ENCODE measurements at regions not wholly inside any gene's neighbourhood (a gene's known extent, or its start where the extent isn't known, plus 50 kb on each side); places are given as distances from the start of the nearest gene placed in this dataset.
A peak's percentile ranks its signal among the peaks of the same experiment; 100 is the strongest.

DNA sequence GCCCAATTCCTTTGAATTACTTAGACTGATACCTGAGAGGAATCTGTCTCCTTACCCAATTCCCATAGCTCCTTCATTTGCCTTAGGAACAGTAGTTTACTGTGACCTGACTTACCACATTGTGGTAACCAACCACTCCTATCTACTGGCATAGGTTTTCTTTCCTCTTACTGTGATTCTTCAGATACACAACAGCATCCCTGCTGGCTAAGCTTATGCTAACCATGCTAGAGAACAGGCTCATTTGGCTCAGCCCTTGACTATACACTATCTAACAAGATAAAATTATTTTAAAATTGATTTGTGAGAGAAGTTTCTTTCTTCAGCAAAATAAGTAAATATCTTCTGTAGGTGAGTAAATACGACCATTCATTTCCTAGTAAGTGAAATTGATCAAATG is 320.4 kb upstream of the DDHD1 start:
- no peak for DNase-seq (ENCODE audit: low spot score)
- FAIRE-seq = no peak

DNA sequence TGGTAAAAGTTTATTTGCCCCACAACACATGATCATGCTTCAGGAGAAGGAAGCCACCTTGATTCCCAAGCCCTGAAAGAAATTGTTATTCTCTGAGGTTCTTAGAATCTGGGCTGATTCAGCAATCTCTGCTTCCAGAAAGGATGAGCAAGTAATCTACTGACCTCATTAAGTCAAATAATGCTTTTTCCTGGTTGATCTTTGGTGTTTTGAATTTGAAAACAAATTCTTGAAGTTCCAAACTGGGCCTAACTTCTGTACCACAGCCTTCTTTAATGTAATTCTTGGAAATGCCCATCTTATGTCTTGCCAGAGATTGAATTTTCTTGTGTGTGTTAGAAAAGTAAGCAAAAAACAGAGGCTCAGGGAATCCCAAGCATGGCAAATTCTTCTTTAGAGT is 319.2 kb upstream of the DDHD1 start:
- DNase-seq (ENCODE audit: low spot score) = no peak
- FAIRE-seq = no peak

DNA sequence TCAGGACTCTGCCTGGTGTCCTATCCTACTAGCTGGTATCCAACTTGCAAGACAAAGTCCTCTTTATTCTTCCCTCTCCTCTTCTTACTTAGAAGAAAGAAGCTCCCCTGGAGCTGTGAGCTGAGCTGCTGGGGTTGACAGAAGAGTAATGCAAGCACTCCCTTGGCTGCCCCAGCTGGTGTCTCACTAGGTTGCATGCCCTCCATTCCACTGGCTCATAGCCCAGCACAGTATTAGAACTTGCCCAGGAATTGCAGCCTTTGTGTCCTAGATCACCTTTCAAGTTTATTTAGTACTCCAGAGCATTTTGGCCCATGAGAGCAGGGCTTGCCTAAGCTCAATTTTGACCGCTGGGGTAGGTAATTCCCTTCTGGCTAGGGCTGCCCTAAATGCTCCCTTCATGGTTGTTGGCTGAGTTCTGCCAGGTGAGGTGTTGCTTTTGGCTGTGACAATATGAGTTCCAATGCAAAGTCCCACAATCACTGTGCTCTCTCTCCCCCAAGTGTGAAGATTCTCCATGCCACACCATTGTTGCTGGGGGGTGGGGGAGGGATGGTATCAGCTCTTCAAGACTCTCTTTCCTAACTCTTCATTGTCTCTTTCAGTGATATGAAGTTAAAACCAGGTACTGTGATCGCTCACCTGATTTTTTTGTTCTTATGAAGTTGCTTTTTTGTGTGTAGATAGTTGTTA is 317.4 kb upstream of the DDHD1 start:
- DNase-seq (ENCODE audit: low spot score) (no peak), FAIRE-seq (no peak)

DNA sequence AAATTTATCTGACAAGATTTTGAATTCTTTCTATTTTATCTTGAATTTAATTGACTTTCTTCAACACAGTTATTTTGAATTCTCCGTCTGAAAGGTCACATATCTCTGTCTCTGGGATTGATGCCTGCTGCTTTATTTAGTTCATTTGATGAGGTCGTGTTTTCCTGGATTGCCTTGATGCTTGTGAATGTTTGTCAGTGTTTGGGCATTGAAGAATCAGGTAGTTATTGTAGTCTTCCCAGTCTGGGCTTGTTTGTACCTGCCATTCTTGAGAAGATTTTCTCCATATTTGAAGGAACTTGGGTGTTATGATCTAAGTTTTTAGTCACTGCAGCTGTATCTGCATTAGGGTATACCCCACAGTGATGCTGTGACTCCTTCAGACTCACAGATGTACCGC is 315.8 kb upstream of the DDHD1 start:
- DNase-seq (ENCODE audit: low spot score) = no peak
- FAIRE-seq = no peak

DNA sequence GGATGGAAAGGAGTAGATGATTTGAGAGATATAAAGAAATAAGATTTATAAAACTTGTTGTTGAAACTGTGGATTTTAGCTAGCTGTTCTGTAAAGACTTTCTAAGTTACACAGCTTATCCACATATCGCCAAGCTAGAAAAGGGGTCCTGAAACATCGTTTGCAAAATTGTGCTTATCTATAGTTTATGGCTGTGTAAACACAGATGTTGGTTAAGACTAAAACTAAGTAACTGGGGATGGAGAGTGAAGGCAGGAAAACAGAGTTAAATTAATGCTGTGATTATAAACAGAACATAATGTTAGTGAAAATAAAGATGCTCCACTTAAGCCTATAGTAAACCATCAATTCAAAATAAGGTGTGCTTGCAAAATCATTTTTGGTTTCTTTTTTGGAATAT is 311.3 kb upstream of the DDHD1 start:
- DNase-seq (ENCODE audit: low spot score) = no peak
- FAIRE-seq = no peak

DNA sequence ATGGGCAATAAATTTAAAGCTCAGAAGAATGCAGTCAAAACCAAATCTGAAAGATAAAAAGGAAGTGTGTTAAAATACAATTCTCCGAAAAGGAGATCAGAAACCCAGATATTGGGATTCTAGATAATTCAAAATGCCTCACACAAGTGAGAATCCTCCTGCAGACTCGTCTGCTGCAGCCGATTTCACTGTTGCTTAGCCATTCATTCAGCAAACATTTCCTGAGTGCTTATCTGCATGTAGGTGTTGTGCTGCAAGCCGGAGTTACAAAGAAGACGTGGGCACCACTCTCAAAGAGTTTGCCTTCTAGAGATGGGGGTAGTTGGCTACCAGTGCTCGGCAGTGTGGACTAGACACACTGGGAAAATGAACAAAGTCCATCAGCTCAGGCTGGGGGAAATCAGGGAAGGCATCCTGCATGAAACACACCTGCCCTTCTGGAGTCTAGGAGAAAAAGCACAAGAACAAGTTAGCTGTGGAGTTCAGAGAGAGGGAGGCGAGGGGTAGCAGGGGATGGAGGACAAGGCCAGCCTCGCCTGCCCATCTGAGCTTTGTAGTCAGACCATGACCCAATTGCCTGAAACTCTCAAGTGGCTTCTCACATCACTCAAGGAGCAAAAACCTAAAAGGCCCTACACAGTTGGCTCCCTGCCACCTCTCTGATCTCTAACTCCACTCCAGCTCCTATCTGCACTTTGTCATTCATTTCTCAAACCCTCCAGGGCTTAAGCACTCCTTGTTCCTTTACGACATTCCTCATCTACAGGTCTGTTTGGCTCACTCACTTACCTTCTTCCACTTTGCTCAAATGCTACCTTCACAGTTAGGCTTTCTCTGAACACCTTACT is 310.0 kb upstream of the DDHD1 start:
- FAIRE-seq (no peak), DNase-seq (ENCODE audit: low spot score) (no peak)

DNA sequence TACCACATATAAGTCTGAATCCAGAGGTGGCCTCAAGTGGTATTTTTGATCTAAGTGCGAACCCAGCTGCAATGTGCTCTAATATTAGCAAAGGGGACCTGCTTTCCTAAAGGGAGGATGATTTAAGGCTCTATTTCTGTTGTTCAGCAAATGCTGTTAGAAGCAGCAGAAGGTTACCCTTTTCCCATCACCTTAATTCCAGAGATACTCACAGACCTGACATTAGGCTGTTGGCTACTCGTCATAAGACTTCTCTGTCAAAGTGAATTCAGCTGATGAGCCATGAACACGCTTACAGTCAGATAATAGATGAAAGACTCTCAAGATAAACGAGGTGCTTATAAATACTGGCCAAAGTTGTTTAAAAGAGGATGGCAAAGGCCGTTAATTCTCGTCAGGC is 308.7 kb upstream of the DDHD1 start:
- no peak for FAIRE-seq
- no peak for DNase-seq (ENCODE audit: low spot score)

DNA sequence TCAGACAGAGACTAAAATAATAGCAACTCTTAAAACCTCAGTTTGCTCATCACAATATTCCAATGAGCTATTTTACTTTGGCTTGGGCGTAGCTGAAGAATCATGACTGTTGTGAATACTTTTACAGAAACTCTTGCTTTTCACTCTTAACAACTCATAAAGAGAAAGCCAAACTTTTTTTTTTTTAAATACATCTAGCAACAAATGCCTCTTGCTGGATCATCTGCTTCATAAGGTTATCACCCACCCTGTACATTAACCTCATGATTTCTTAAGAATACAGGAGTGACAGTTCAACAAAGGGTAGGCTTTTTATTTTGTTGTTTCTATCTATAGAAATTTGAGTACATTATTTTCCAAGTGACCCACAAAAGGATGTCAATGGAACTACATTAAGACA is 307.4 kb upstream of the DDHD1 start:
- no peak for DNase-seq (ENCODE audit: low spot score)
- FAIRE-seq = no peak

DNA sequence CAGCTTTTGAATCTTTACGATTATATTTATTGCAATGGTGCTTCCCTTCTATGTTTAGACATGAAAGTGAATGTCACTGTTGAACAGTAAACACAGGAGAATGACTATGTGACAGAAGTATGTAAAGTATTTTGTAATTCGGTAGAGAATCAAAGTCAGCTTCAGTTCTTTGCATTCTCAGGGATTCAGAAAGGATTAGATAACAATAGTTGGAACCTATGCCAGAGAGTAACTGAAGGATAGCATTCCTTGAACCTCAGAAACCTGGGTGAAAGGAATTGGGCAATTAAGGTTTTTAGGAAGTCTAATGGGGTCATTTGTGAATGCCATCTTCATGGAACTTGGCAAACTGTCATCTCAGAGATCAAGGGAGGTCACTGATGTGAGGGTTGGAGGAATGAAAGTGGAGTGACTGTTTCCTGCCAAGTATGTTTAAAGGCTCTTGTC is 305.3 kb upstream of the DDHD1 start:
- FAIRE-seq (no peak), DNase-seq (ENCODE audit: low spot score) (peak; percentile 15)

DNA sequence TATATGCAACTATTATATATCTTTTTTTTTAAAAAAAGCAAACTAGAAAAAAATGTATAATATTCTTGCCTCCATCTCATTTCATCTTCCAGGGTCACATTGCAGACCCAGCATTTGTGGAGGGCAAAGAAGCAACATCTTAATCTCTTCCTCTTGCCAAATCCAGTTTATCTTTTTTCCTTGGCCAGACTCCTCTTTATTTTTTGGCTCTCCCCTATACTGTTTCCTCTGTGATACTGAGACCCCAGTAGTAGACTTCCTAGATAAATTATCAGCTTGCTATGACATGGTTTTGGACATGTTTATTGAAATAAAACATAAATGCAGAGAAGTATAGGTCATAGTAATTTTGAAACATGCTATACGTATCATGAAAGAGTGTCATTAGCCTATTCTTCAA is 303.8 kb upstream of the DDHD1 start:
- DNase-seq (ENCODE audit: low spot score) (no peak), FAIRE-seq (no peak)

DNA sequence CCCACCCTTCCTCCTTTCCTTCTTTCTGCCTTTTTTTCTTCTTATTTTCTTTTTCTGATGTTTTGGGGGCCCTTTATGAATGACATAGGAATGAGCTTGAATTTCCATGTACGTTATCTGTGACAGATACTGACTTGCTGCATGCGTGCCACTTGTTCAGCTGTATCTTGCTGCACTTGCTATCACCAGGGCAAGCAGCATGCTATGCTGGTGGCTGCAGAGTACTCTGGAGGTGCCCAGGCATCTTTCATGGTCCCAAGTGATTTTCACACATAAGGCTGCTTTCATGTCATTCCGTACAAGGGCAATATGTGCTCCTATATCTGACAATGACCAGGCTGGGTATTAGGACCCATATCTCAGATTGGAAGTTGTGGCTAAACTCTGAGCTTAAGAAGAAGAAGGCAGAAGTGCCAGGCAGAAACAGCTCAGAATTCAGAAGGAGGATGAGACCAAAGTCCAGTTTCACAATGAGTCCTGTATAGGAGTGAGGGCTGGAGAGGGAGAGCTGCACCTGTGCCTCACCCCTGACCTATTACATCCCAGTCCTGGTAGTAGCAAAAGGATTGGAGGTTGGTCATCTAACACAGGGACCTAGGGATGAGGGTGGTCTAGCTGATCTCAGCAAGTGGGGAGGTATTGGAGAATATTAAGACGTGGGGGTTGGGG is 299.0 kb upstream of the DDHD1 start:
- no peak for FAIRE-seq
- DNase-seq (ENCODE audit: low spot score) = no peak

DNA sequence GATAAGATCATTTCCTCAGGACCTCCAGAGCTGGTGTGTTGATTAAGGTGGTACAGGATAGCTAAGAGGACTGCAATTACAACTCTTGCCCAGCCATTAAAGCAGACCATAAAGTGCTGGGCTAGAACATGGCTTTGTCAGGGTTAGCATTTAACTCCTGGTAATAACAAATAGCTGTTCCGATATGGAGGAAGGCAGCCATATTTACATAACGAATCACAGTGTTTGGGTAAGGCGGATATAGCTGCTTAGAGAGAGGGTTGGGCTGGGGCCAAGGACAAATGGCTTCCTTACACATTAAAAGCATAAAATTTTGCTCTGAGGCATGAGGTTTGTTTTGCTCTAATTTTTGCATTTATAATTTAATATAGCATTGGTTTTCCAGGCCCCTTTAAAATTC is 297.7 kb upstream of the DDHD1 start:
- DNase-seq (ENCODE audit: low spot score) = no peak
- FAIRE-seq = no peak

DNA sequence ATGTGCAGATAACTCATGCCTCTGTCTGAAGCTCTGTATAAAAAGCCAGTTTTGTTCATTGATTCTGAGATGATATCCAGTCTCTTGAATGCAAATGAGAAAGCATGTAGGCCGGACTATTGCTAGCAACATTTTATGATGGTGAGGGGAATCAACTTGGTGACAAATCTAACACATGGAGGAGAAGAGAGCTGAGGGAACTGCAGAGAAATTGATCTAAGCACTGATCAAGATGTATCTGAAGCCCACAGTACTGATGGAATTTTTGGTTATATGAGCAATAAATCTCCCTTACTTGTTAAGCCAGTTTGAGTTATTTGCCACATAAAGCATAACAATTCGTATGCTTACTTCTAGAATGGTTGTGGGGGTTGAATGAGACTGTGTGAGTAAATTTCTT is 295.6 kb upstream of the DDHD1 start:
- FAIRE-seq (no peak), DNase-seq (ENCODE audit: low spot score) (no peak)

DNA sequence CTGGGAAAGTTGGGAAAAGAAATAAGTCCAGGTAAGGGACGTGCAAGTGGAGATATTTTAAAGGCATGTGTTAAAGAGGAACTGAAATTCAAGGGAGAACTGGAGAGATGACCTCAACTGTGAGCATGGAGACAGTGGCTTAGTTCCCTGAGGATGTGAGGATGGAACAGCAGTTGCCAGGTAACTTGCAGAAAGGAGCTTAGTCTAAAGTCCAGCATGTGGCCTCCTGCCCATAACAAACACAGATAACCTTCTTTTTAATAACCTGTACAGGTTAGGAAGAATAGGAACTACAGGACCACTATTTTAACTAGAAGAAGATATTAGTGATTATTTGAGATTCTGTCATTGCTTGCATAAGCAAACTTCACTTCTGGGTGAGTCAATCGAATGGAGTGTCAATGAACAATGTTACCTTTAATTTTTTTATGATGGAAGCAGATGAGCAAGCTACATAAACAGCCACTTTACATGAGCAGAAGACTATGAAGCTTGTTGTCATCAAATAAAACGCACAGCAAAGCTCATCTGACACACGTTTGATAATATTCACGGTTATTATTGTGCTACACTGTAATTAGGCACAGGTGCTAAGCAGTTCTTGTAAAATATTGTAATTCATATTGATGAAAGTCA is 291.7 kb upstream of the DDHD1 start:
- FAIRE-seq (no peak), DNase-seq (ENCODE audit: low spot score) (no peak)

DNA sequence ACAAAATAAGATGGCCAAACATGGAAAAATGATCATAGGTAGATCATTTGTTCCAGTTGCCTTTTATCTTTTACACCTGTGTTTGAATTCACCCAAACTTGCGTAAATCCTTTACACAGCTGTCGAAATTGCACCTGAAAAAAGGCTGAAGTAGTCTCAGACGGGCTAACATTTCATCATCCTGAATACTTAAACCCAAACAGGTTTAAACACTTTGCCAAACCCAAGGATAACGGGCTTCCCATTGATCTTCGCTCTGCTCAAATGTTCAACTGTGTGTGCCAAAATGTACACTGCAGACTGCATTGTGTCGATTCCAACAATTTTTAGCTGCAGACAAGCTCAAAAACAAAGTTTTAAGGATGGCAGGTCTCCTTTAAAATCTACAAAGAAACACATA is 288.7 kb upstream of the DDHD1 start:
- DNase-seq (ENCODE audit: low spot score) (no peak), FAIRE-seq (no peak)

DNA sequence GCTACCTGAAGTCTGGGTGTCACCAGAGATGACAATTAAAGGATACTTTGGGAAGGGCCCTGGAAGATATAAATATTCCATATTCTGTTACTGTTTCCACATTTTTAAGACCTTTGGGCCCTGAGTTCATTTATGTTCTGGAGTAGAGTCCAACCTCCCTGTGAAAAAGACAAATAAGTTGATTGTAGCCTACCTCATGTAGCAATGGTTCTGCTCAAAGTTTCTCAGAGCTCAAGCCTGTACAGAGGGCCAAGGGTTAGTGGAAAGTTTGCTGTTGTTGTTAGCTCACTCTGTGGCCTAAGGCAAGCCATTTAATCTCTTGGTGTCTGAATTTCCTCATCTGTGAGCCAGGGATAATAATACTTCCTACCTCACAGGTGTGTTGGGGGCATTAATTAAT is 284.7 kb upstream of the DDHD1 start:
- FAIRE-seq = no peak
- no peak for DNase-seq (ENCODE audit: low spot score)

DNA sequence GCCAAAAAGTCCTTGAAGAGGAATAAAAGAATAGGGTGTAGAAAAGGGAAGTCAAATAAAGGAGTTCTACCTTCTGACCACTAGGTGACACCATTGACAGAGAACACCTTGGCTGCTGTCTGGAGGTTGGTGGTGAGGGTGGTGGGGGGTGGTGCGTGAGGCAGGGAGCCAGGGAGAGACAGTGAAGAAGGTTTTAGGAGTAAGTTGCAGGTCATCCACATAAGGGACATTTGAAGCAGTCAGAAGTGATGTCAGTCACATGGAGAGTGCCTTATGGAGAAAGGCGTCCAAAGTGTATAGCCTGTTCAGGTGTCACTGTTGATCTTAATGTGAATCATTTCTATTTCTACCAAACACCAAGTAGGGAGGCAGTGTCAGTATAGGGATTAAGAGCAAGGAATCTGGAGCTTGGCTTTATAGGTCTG is 279.3 kb upstream of the DDHD1 start:
- DNase-seq (ENCODE audit: low spot score) (peak; percentile 6), FAIRE-seq (no peak)

DNA sequence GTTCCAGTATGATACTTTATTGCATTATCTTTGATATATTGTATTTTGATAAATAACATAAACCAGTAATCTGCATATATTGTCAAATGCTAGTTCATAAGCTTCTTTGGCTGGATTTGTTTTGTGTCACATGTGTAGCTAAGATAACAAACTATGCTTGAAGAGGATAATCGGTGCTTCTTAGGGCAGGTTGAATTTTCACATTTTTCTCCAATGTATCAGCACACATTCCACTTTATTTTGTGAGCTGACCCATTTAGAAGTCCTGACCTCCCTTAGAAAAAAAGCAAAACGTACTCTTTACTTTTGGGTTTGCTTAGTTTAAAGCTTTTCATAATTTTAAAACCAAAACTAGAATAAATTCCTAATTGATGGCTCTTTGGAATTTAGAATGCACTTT is 277.7 kb upstream of the DDHD1 start:
- DNase-seq (ENCODE audit: low spot score) (no peak), FAIRE-seq (no peak)

DNA sequence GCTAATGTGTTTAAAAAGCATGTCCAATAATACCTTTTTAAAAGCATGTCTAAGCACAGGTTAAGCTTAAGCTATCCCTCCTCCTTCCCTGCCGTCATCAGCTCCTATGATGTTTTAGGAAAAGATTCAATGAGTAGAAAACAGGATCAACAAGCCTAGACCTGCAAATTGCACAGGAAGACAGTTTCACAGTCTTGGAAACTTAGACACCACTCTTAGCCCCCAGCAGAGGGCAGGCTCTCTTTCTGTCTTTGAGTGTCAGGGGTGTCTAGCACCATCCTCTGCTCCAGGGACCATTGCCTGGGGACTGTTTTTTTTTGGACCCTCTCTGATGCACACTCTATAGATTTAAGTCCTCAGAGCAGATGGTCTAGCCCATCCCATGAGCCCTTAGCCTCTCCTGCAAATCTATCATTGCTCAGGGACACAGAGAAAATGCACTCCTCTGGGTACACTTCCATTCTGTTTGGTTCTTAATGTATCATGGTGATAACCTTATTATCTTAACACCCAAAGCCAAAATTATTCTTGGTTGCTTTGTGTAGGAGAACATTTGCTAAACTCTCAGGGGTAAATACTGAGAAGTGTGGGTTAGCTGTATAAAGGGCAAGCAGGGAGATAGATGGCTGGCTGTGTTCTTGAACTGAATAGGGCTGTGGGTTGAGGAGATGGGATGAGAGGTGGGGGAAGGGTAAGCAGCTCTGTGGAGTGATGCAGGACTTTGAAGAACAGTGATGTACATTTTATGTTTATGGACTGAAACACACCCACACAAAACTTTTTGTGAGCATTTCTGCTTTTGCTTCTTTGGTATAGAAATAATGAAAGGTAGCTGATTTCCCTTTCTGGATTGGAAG is 259.9 kb upstream of the DDHD1 start:
- no peak for DNase-seq (ENCODE audit: low spot score)
- FAIRE-seq = no peak

DNA sequence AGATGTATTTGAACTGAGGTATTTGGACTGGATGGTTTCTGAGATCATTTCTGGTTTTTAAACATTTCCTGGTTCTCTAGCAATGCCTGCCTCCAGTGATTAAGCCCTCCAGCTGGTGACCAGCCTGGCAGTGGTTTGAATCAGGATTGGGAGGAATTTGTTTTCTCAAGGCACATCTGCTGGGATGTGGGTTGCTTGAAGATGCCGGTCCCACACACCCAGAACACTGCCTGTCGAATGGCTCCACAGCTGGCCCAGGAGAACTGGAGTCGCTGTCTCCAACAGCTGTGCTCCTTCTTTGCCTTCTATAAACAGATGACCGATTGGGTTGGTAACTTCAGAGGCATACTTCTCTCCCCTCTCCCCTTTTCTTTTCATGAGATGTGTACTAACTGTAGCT is 258.0 kb upstream of the DDHD1 start:
- FAIRE-seq (no peak), DNase-seq (ENCODE audit: low spot score) (no peak)

DNA sequence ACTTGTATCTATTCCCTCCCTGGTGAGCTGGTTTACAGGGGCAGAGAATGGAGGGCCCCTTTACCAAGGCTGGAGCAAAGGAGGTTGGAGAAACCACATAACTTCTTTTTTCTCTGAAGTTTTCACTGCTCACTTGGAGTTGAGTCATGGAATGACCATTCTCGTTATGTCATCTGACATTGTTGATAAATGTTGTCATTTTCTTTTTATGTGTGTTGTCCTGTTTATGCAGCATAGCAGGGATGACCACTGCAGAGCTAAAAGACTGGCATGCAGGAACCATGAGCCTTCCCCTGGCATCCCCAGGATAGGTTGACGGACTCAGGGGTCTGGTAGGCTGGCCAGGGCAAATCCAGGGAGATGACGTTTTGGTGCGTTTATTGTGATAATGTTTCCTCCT is 256.8 kb upstream of the DDHD1 start:
- no peak for FAIRE-seq
- DNase-seq (ENCODE audit: low spot score) = no peak
